HG03139 (cell line): ENCODE measurements at regions not wholly inside any gene's neighbourhood (a gene's known extent, or its start where the extent isn't known, plus 50 kb on each side); places are given as distances from the start of the nearest gene placed in this dataset.

ENCODE experiments used
- ATAC-seq: cut with Tn5 transposase; IDR thresholded peaks from one replicate; pipeline ENCODE4 v1.9.1; 2021; ENCODE audit not compliant: unreplicated experiment

GRCh38 chr12:114741940-114742339 is 58.0 kb upstream of the TBX3 start:
- no peak for ATAC-seq

- ATAC-seq: no peak
These were observed 56.5 kb upstream of the TBX3 start for GRCh38 chr12:114740448-114740847.

DNA sequence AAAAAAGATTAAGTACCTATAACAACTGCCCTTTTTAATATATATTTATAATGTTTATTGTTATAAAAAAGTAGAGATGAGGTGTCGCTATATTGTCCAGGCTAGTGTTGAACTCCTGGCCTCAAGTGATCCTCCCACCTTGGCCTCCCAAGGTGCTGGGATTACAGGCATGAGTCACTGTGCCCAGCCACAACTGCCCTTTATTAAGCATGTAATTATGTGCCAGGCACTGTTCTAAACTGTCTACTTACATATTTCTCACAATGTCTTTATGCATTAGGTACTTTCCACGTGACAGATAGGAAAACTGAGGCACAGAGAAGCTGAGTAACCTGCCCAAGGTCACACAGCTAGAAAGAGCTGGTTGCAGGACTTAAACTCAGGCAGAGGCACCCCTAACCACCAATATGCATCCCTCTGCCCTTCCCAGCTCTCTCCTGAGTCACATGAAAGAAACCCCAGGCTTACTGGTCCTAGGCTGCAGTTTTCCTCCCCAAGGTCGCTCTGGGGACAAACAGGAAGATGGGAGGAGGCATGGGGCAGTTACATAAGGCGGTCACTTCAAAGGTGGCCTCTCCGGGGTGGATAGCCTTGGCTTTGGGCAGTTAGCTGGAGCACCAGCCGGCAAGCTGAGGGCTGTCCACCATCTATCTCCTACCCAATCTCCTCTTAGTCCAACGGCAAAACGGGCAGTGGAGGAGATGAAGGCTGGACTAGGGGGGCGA is 54.6 kb upstream of the TBX3 start:
- ATAC-seq: no peak

DNA sequence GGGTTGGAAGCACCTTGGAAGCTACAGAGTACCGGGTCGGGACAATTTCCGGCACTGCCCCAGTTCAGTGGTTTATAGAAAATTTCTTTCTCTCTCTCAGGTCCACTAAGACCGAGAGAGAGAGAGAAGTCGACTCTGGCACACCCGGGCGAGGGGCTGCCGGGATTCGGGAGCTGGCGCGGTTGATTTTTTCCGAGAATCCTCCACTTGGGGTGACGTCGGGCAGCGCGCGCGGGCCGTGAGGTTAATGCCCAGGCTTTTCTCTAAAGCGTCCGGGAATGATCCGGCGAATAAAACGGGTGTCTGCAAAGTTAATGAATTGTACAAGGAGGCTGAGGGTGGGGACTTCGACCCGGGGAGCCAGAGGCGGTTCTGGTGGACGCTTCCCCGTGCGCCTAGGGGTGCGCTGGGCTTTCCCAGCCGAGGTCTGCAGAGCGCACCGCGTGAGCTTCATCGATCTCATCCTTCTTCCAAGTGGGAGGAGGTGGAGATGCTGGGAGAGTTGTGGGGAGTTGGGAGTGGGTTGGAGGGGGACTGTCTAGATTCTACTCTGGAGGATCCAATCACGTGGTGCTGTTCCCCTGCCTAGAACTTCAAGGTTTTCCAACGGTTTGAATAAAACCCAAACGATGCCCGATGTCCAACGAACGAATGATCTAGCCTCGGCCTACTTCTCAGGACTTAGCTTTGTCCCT is 51.9 kb upstream of the TBX3 start:
- ATAC-seq: no peak

DNA sequence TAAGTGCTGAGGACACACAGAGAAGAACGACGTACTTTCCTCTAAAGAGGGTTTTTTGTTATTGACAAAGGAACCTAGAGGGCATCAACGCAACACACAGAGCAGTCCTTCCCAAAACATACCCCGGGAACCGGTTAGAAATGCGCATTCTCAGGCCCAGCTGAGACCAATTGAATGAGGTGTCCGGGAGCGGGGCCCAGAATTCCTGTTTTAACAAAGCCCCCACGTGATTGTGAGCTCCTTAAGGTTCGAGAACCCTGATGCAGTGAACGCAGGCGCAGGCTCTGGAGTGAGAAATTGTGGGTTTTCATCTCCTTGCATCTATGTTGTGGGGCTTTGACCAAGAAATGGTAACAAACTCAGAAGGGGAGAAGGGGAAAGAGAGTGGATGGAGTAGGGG is 51.0 kb upstream of the TBX3 start:
- no peak for ATAC-seq

DNA sequence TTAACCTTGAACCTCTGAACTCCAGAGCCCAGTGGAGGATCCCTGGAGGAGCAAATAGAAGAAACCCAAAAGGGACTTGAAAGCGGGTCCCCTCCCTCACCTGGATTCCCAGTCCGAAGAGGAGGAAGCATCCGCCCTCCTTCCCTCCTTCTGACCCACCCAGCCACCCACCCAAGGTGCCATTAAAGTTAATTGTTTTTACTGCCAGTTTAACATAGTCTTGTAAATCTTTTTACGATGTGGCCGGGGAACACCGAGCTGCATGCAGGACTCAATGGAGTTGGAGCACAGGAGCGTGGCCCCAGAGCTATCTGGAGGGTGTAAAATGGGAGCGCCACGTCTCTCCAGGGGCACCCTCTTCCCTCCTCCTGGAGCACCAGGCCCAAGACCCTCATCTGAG is 49.9 kb upstream of the TBX3 start:
- ATAC-seq: no peak
